Breast epithelium (tissue), 3 donors: ENCODE measurements at regions not wholly inside any gene's neighbourhood (a gene's known extent, or its start where the extent isn't known, plus 50 kb on each side); places are given as distances from the start of the nearest gene placed in this dataset.

Experiments
- CTCF ChIP-seq, 3 donors: fragments of 450-650 bp; IDR thresholded peaks; one replicate each; pipeline ENCODE4 v1.5.1; 2016 to 2017; ENCODE audit warnings: antibody characterized with exemption in 3 of 3, mild to moderate bottlenecking in 3 of 3, moderate library complexity in 3 of 3
- POLR2A ChIP-seq: fragments of 450-650 bp; IDR thresholded peaks from one replicate; pipeline ENCODE4 v1.6.1; 2016; ENCODE audit warnings: antibody characterized with exemption, mild to moderate bottlenecking, moderate library complexity

- TF ChIP-seq CTCF (IDR thresholded peaks at IDR 0.05) (no peak), POLR2A (no peak)
Observed at GRCh38 chr5:163916376-163916775, 411.0 kb downstream of the MAT2B start.
